DMS 273 treated with DMSO at 0.1 percent for 48 hours (cell line): ENCODE measurements at regions not wholly inside any gene's neighbourhood (a gene's known extent, or its start where the extent isn't known, plus 50 kb on each side); places are given as distances from the start of the nearest gene placed in this dataset.
"Not testable (repeated sequence)": the region's sequence is repeated elsewhere in the genome, so short reads cannot be mapped to it uniquely, and the experiment has no call there.

Experiments
- DNase-seq: peaks from one replicate; lab custom pipeline; 2025; lab: John Stamatoyannopoulos, UW

DNA sequence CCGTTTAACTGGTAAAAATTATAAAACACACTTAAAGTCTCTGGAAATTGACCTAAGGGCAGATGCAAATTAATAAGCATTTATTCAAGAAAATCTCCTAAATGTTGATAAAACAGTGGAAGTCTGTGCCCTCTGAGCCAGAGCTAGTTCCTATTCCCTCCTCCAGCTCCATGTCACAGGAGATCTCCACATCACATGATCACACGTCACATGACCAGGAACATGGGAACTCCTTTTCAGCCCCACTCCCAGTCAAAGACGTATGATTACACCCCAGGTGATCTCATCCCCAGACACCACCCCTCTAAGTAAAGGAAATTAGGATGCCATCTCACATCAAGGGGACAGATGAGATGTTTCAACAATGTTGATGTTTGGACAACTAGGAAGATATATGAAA lies 237.7 kb upstream of the FRG1 start:
- DNase-seq: not testable (repeated sequence)

DNA sequence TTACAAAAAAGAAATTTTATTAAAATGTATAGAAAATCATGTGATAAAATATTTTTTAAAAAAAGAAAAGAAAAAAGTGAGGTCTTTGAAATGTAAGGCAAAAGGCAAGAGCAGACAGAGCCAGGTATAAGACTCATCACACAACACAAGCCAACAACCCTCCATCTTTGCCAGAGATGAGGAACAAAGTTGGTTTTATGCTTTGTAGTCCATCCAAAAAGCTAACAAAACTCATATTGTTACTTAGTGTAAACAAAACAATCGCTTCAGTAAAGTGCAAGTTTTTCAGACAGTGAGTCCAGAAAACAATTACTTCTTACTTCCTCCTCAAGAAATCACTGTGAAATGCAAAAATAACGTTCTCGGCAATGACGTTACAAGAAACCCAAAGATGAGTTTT lies 233.9 kb upstream of the FRG1 start:
- DNase-seq: not testable (repeated sequence)

DNA sequence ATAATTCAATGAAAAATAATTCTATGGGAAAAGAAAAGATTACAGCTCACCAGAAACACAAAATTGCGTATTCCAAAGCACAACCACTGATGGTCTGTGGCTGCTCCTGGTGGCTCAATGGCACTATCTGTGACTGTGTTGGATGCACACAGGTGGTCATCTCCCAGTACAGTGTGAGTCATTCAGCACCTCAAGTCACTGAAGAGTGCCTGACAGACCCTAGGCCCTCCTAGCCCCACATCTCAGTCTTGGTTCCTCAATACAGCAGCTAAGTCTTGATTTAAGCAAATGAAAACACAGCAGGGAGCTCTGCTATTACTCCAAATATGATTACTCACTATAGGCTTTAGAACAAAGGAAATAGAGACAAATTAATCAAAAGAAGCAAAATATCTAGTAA lies 233.4 kb upstream of the FRG1 start:
- DNase-seq: not testable (repeated sequence)

DNA sequence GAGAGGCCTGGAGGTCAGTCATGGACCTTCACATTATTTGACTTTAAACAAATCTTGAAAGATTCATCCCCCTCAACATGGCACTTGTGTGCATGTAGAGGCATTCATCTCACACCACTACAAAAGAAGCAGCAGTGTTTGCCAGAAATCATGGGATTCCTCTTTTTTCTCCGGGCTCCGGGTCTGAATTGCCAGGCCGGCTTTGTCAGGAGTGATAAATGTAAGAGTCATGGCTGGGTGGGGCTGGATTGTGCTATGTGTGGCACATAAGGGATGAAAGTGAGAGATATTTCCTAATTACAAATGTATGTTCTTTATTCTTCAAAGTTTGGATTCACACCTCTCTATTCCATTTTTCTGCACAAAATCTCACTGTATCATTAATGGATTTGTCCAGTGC lies 228.7 kb upstream of the FRG1 start:
- DNase-seq: not testable (repeated sequence)

DNA sequence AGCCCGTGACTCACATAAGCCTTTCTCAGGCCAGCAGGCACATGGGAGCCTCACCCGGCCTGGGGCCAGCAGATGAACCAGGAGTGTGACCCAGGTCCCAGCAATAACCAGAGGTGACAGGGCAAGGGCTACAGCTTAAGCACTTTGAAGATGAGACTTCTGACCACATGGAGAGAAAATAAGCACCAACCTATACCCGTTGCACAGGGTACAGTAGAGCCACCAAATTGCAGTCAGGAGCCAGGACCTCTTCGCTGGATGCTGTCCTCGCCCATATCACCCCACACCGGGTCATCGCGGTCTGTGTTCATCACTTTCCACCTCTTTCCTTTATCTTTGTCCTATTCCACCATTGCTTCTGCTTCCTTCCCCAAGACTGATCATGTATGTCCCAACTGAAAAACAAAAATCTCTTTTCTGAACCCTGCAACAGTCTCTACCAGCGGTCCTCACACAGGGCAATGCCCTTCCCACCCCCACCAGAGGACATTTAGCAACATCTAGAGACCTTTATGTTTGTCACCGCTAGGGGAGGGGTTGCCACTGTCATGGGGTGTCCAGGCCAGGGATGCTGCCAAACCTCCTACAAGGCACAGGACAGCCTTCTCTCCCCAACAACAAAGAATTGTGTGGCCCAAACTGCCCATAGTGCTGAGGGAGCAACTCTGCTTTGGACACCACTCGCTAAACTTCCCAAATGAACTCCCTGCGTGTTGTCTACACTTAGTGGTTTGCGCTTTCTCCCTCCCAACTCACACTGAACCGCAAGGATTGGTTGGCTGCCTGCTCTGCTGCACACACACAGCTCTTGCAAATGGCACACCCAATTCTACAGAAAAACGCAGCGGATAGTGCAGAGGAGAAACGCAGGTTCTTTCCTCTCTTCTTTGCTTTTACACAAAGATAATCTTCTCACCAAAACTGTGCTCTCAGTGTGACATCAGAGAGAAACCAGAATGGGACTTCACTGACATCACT lies 219.4 kb upstream of the FRG1 start:
- not testable (repeated sequence) for DNase-seq

DNA sequence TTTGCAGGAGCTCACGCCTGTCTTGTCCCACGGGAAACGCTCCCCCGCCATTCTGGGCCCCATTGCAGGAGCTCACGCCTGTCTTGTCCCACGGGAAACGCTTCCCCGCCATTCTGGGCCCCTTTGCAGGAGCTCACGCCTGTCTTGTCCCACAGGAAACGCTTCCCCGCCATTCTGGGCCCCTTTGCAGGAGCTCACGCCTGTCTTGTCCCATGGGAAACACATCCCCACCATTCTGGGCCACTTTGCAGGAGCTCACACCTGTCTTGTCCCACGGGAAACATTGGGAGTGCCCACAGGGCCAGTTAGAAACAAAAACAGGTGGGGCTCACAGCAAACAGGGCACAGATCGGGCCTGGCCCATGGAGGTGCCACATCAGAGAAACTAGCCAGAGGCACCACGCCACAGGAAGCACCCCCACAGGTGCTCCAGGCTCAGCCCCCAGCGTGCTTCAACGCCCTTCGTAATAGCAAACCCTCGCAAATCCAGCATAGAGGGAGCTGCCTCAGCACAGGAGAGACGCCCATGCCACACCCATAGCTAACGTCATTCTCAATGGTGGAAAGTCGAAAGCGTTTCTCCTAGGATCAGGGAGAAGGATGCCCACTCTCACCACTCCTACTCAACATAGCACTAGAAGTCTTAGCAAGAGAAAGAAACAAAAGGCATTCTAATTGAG lies 218.2 kb upstream of the FRG1 start:
- not testable (repeated sequence) for DNase-seq

DNA sequence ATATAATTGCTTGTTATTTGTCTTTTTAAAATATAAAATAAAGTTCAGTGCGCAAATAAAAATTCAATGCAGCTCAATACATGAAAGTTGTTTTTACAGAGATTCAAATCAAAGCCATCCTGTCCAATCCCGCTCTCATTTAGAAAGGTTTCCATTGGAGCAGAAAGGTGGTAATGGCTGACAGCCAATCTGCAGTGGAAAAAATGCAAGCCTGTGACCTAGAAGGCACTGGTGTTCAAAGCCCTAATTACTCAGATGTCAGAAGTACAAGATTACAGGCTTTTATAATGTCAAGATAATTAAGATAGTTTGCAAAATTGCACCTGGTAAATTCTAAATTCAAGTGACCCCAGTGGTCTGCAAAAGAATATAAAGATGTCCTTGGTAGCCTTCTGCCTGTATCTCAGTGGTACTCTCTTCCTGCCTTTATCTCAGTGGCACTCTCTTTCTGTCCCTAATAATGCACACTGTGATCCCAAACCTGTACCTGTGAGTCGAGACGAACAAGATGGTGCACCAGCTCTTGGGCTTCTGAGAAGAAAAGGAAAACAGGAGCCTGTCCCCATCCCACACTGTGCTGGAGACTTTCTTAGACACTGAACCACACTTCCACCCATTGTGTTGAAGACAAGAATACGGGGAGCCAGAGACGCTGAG lies 212.6 kb upstream of the FRG1 start:
- DNase-seq: not testable (repeated sequence)

DNA sequence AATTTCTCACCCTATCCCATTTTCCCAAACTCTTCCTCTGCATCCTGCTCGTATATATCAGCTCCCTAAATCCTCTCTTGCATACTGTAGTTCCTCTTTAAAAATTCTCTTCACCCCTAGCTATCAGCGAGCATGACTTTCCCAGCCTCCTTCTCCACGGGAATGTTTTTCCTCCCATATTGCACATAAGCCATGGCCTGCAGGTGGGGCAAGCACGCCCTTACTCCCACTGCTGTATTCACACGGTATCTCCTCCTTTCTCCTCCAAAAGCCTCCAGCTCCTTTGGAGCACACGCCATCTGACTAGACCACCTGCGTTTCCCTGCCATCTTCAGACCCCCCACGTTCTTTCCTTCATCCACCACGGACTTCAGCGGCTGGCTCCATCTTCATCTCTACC lies 208.7 kb upstream of the FRG1 start:
- not testable (repeated sequence) for DNase-seq

DNA sequence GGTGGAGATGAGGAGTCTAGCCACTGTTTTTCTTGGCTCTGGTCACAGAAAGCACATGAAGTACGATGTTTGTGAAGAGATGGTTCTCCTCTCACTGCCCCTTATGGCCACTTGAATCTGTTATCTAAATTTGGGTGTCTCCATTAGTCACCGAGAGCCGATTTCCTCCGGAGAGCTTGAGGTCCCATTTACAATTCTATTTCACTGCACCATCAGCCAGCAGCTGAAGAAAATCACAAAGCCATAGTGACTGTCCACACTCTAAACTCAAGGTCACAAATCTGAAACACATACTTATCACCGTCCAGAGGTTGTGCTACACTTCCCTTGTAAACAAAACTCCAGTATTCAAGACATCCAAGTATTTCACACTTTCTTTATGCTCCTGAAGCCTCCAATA lies 207.2 kb upstream of the FRG1 start:
- DNase-seq: not testable (repeated sequence)

DNA sequence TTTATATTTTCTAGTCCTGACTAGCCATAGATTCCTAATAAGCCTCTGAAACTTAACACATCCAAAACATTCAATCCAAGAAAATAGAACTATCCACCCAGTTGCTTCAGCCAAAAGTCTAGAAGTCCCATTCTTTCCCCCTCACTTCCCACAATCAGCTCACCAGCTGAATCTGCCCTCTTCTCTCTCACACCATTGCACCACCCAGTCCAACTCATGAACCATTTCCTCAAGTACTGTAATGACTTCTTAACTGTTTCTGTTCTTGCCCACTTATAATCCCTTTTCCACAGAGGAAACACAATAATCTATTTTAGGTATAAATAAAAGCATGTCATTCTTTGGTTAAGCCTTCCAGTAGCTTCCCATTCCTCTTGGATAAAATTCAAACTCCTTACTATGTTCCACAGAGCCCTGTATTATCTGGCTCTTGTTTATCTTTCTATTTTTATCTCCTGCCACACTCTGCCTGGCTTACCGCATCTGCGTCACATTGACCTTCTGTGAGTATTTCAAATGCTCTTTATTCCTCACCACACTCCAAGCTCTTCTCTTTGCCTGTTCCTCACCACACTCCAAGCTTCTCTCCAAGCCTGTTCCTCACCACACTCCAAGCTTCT lies 205.9 kb upstream of the FRG1 start:
- DNase-seq: not testable (repeated sequence)

DNA sequence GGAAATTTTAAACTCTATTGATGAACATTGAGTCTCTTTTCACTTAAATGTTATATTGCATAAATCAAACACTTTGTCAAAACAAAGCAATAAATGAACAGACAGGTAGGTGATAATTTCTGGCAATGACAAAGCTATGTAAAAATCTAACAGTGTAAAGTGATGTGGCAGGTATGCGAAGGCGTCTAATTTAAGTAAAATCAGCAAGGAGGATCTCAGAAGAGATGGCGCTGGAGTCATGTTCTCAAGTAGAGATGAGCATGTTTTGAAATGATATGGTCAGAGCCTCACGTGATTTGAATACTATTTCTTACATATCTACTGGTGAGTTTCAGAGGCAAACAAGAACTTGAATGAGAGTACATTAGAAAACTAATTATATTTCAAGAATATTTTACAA lies 204.0 kb upstream of the FRG1 start:
- DNase-seq: not testable (repeated sequence)

DNA sequence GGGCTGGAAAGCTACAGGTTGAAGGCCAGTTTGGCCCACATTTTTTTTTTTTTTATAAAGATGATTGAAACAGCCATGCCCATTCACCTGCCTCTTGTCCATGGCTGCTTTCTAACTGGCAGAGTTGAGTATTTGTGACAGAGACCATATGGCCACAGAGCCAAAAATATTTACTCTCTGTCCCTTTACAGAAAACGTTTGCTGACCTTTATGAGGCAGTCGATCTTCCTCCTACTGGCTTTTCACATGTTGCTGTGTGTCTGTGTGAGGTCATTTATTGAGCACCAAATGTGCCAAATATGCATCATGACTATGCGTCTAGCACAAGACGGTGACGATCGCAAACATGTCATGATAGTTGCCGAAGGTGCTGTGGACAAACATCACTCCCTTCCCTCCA lies 200.6 kb upstream of the FRG1 start:
- not testable (repeated sequence) for DNase-seq

DNA sequence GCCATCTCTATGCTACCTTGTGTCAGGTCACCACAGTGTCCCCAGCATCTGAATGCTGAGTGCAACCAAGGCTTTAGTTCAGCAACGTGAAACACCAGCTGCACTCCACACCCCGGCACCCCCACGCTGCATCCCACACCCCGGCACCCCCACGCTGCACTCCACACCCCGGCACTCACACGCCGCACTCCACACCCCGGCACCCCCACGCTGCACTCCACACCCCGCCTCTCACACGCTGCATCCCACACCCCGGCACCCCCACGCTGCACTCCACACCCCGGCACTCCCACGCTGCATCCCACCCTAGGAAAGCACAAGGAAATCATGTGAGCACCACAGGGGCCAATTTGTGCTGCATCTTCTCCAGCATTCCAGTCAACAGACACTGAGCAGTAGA lies 199.8 kb upstream of the FRG1 start:
- DNase-seq: no peak

DNA sequence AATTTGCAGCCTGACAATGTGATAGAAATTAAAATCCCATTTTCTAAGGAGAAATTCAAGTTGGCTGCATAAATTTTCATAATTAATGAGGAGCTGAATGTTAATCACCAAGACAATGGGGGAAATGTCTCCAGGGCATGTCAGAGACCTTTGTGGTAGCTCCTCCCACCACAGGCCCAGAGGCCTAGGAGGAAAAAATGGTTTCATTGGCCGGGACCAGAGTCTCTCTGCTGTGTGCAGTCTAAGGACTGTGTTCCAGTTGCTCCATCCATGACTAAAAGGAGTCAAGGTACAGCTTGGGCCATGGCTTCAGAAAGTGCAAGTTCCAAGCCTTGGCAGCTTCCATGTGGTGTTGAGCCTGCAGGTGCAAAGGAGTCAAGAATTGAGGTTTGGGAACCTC lies 187.6 kb upstream of the FRG1 start:
- DNase-seq: not testable (repeated sequence)

DNA sequence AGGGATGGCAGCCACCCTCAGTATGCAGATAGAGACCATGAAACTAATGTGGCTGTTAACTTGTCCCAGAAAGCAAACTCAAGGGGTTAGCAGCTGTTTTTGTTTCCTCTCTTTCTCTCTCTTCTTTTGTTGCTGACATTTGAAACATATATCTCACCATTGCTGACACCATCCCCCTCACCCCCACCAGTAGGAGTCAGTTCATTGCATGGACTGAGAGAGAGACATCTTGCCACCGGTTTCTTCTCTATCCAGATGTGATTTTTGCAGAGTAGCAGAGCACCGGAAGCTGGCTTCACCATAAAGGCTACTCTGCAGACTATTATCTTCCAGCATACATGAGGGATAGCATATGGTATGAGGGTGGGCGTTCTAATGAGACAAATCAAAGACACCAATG lies 177.1 kb upstream of the FRG1 start:
- no peak for DNase-seq

DNA sequence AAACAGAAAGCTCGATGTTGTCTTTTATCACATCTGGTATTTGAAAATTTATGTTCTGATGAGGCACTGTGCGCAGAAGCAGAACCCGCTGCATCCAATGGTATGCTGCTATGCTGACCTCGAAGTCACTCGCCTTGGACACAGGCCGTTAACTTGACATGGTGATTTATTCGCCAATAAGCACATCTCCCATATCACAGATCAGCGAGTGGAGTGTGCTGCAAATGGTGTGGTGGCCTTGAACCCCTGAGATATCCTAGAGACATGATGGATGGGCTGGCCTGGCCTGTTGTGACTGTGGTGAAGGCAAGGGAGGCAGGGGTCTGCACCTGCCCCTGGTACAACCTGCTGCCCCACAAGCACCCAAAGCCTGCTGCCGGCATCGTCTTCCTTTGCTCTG lies 175.4 kb upstream of the FRG1 start:
- no peak for DNase-seq

DNA sequence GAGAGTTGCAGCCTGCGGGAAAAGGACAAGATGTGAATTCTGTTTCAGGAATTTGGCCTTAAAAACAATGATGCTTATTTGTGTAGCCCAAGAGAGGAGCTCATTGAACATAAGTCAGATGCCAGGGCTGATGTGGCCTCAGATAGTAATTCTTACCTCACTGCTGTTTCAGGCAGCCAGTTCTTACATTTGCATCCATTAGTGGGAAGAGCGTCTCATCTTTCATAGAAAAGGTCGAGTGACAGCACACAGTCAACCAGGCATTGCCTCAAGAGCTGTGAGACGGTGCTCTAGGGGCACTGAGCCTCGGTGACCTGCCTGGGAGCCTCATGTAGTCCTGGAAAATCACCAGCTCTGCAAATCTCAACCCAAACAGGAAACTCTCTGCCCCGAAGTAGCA lies 174.9 kb upstream of the FRG1 start:
- no peak for DNase-seq

DNA sequence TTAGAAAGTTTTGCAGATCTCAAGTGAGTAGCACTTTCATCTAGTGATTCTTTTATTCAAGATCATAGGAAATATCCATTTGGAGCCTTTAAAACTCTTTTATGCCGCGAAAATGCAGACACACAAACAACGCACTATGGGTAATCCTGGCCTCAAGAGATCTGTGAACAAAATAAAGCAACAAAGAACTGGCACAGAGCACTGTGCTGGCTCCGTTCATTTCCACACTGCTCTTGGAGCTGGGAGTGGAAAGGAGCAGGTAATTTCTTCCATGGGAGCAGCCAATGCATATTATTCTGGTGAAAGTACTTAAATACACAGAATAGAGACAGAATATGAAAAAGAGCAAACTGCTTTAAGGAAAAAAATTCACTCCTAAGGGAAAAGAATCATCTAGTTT lies 172.7 kb upstream of the FRG1 start:
- DNase-seq: no peak

DNA sequence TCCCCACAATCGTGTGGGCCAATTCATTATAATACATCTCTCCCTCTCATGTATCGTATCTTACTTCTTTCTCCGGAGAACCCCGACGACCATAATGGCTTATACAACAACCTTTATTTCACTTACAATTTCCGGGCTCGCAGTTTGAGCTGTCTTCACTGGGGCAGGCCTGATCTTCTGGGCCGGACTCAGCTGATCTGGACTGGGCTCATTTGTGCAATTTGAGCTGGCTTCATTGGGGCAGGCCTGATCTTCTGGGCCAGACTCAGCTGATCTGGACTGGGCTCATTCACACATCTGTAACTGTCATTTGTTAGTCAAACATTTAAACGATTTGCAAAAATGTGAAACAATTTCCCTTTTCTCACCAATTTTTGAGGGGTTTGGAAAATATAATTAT lies 171.5 kb upstream of the FRG1 start:
- DNase-seq: no peak

DNA sequence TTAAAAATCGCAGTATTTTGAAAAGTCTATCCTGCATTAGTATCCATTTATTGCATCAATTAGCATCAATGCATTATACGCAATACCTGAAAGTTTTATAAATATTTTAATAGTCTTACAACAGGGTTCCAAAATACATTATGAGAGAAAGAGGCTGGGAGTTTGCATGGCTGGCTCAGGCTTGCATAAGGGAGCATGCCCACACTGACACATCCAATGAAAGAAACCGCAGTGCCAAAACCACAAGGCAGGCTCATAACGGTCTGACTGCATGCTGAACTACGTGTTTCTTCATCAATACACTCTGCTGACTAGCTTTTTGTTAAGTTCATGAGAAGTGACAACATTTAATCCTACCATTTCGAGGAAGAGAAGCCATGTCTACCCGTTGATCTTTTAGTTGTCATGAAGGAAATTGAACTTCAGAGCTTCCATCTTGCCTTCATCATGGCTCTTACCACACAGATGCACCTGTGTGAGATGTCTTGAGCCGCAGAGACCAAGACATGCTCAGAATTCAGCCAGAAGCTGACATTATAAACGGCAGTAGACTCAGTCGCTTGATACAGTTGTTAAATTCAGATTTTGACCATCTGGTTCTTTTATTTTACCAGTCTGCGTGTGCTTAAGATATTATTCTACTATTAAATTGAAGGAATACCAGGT lies 168.8 kb upstream of the FRG1 start:
- DNase-seq: no peak

DNA sequence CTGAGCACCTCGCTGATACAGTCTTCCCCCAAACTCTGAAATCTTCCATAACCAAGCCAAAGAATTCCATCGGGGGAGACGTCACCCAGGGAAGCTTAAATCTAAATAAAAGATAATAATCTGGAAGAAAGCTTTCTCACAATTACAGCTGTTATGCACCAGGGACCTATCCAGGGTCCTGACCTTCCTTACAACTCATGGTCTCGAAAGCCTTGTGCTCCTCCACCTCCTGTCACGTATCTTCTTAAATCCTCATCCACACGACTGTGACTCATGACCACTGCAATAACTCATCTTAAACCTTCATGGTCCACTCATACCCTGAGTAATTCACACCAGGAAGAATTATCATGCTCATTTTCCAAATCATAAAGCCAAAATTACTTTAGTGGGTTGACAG lies 166.8 kb upstream of the FRG1 start:
- no peak for DNase-seq
